Neural cell (in vitro differentiated cells): ENCODE measurements at regions not wholly inside any gene's neighbourhood (a gene's known extent, or its start where the extent isn't known, plus 50 kb on each side); places are given as distances from the start of the nearest gene placed in this dataset.

ENCODE experiments used
- H2AFZ ChIP-seq: fragments of 200-600, 300-800 bp; sonication (generic), shearing (Covaris generic); 2 replicates; pipeline ENCODE4 v1.6.0; 2014; ENCODE audit warnings: low read depth, mild to moderate bottlenecking, antibody characterized with exemption, low read length, moderate library complexity
- H3F3A ChIP-seq: fragments of 200-600 bp; shearing (Covaris generic); 2 replicates; pipeline ENCODE4 v1.6.1; 2016; ENCODE audit warnings: mild to moderate bottlenecking, moderate library complexity, mixed read lengths, antibody characterized with exemption, low read length; ENCODE audit not compliant: insufficient read depth, poor library complexity, severe bottlenecking
- H3K27ac ChIP-seq: fragments of 200-600, 300-800 bp; sonication (generic), shearing (Covaris generic); 2 replicates; pipeline ENCODE4 v1.5.1; 2014; ENCODE audit warnings: mild to moderate bottlenecking, low read length, moderate library complexity
- H3K27me3 ChIP-seq: fragments of 300-800, 200-600 bp; sonication (generic), shearing (Covaris generic); 2 replicates; pipeline ENCODE4 v1.6.0; 2014; ENCODE audit warnings: mild to moderate bottlenecking, low read depth, low read length, moderate library complexity; ENCODE audit not compliant: insufficient read depth
- H3K36me3 ChIP-seq: fragments of 300-800, 200-600 bp; sonication (generic), shearing (Covaris generic); 2 replicates; pipeline ENCODE4 v1.5.1; 2014; ENCODE audit warnings: mild to moderate bottlenecking, antibody characterized with exemption, low read length, moderate library complexity; ENCODE audit not compliant: insufficient read depth
- H3K4me2 ChIP-seq: fragments of 300-800, 200-600 bp; sonication (generic), shearing (Covaris generic); 2 replicates; pipeline ENCODE4 v1.6.0; 2014; ENCODE audit warnings: mild to moderate bottlenecking, low read length
- H3K4me3 ChIP-seq: fragments of 300-800, 200-600 bp; sonication (generic), shearing (Covaris generic); 2 replicates; pipeline ENCODE4 v1.5.1; 2014; ENCODE audit warnings: mild to moderate bottlenecking, low read length, moderate library complexity
- H3K79me2 ChIP-seq: fragments of 200-600 bp; shearing (Covaris generic); replicated peaks from 2 replicates; pipeline ENCODE4 v1.6.0; 2014; ENCODE audit warnings: mild to moderate bottlenecking, low read length, moderate library complexity; ENCODE audit not compliant: insufficient read depth
- H3K9ac ChIP-seq: fragments of 300-800, 200-600 bp; sonication (generic), shearing (Covaris generic); 2 replicates; pipeline ENCODE4 v1.6.1; 2016; ENCODE audit warnings: mild to moderate bottlenecking, low read length, mixed read lengths
- H3K9me2 ChIP-seq: fragments of 200-600 bp; shearing (Covaris generic); 2 replicates; pipeline ENCODE4 v1.6.1; 2016; ENCODE audit warnings: mild to moderate bottlenecking, low read length, mixed read lengths; ENCODE audit not compliant: insufficient read depth
- H3K9me3 ChIP-seq: fragments of 200-600, 300-800 bp; sonication (generic), shearing (Covaris generic); 2 replicates; pipeline ENCODE4 v1.6.1; 2016; ENCODE audit warnings: mild to moderate bottlenecking, mixed run types, low read length, moderate library complexity, mixed read lengths
- H4K20me1 ChIP-seq: fragments of 200-600 bp; shearing (Covaris generic); 2 replicates; pipeline ENCODE4 v1.6.1; 2016; ENCODE audit warnings: mild to moderate bottlenecking, mixed run types; ENCODE audit not compliant: insufficient read depth
- EP300 ChIP-seq: fragments of 450-650 bp; conservative IDR thresholded peaks from 2 replicates; pipeline ENCODE4 v1.6.1; 2014; ENCODE audit warnings: antibody characterized with exemption, mild to moderate bottlenecking, moderate library complexity; ENCODE audit not compliant: poor library complexity, severe bottlenecking
- EZH2 ChIP-seq: fragments of 200-600, 300-800 bp; shearing (Covaris generic), sonication (generic); IDR thresholded peaks from 2 replicates; pipeline ENCODE4 v1.6.1; 2014; ENCODE audit warnings: antibody characterized with exemption, low read length, borderline replicate concordance, mild to moderate bottlenecking; ENCODE audit not compliant: insufficient read depth, poor library complexity, severe bottlenecking
- MXI1 ChIP-seq: fragments of 450-650 bp; conservative IDR thresholded peaks from 2 replicates; pipeline ENCODE4 v1.6.1; 2014; ENCODE audit warnings: antibody characterized with exemption, mild to moderate bottlenecking; ENCODE audit not compliant: poor library complexity, severe bottlenecking
- POLR2AphosphoS5 ChIP-seq: IDR thresholded peaks from 2 replicates; pipeline ENCODE4 v1.6.1; 2012
- RAD21 ChIP-seq: fragments of 450-650 bp; conservative IDR thresholded peaks from 2 replicates; pipeline ENCODE4 v1.6.1; 2014; ENCODE audit warnings: antibody characterized with exemption, mild to moderate bottlenecking, moderate library complexity
- SMC3 ChIP-seq: fragments of 450-650 bp; conservative IDR thresholded peaks from 2 replicates; pipeline ENCODE4 v1.6.1; 2014; ENCODE audit warnings: antibody characterized with exemption, mild to moderate bottlenecking, moderate library complexity; ENCODE audit not compliant: poor library complexity
- TAF1 ChIP-seq: IDR thresholded peaks from 2 replicates; pipeline ENCODE4 v1.6.1; 2012; ENCODE audit warnings: low read depth
- TF ChIP-seq, protein P1 (sequence below): IDR thresholded peaks from 2 replicates; pipeline ENCODE4 v1.6.1; 2012; ENCODE audit warnings: borderline replicate concordance
- TF ChIP-seq, protein P2 (sequence below): fragments of 450-650 bp; IDR thresholded peaks from 2 replicates; pipeline ENCODE4 v1.5.1; 2014; ENCODE audit warnings: antibody characterized with exemption, mild to moderate bottlenecking, moderate library complexity; ENCODE audit not compliant: poor library complexity, severe bottlenecking

DNA sequence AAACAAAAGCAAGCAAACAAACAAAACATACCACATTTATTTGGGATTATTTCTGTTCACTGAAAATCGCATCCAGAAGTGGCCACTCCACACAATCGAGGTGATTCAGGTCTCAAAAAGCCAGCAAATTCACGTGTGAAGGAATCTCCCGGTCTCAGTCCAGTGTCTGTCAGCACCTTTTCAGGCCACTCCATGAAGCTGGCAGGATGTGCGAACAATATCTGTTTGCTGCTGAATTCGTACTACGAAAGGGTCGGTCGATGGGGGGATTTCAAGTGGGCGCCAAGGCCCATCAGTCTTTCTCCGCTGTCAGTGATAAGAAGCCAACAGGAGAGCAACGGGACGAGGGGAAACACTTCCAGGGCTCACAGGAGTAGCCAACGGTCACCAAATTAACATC, 505.1 kb downstream of the IRX1 start:
- H3K27me3 ChIP-seq = no peaks in the 10 kb centered on the region
- no peaks in the 10 kb centered on the region for H3K79me2 ChIP-seq
- H3K4me3 ChIP-seq = no peak overlapping the region
- H3K27ac ChIP-seq = no peak overlapping the region
- no peaks in the 10 kb centered on the region for H3K36me3 ChIP-seq
- H4K20me1 ChIP-seq = no peaks in the 10 kb centered on the region
- no peaks in the 10 kb centered on the region for H3K9me3 ChIP-seq
- H3F3A ChIP-seq = no peaks in the 10 kb centered on the region
- no peaks in the 10 kb centered on the region for H3K9me2 ChIP-seq
- no peak overlapping the region for H3K4me2 ChIP-seq
- no peak overlapping the region for H2AFZ ChIP-seq
- H3K9ac ChIP-seq = no peak overlapping the region
- no peak for TF ChIP-seq SMC3
- no peak for TF ChIP-seq POLR2AphosphoS5
- TF ChIP-seq, protein P1, sequence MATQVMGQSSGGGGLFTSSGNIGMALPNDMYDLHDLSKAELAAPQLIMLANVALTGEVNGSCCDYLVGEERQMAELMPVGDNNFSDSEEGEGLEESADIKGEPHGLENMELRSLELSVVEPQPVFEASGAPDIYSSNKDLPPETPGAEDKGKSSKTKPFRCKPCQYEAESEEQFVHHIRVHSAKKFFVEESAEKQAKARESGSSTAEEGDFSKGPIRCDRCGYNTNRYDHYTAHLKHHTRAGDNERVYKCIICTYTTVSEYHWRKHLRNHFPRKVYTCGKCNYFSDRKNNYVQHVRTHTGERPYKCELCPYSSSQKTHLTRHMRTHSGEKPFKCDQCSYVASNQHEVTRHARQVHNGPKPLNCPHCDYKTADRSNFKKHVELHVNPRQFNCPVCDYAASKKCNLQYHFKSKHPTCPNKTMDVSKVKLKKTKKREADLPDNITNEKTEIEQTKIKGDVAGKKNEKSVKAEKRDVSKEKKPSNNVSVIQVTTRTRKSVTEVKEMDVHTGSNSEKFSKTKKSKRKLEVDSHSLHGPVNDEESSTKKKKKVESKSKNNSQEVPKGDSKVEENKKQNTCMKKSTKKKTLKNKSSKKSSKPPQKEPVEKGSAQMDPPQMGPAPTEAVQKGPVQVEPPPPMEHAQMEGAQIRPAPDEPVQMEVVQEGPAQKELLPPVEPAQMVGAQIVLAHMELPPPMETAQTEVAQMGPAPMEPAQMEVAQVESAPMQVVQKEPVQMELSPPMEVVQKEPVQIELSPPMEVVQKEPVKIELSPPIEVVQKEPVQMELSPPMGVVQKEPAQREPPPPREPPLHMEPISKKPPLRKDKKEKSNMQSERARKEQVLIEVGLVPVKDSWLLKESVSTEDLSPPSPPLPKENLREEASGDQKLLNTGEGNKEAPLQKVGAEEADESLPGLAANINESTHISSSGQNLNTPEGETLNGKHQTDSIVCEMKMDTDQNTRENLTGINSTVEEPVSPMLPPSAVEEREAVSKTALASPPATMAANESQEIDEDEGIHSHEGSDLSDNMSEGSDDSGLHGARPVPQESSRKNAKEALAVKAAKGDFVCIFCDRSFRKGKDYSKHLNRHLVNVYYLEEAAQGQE = no peak
- TF ChIP-seq EZH2 = no peak
- TF ChIP-seq, protein P2, sequence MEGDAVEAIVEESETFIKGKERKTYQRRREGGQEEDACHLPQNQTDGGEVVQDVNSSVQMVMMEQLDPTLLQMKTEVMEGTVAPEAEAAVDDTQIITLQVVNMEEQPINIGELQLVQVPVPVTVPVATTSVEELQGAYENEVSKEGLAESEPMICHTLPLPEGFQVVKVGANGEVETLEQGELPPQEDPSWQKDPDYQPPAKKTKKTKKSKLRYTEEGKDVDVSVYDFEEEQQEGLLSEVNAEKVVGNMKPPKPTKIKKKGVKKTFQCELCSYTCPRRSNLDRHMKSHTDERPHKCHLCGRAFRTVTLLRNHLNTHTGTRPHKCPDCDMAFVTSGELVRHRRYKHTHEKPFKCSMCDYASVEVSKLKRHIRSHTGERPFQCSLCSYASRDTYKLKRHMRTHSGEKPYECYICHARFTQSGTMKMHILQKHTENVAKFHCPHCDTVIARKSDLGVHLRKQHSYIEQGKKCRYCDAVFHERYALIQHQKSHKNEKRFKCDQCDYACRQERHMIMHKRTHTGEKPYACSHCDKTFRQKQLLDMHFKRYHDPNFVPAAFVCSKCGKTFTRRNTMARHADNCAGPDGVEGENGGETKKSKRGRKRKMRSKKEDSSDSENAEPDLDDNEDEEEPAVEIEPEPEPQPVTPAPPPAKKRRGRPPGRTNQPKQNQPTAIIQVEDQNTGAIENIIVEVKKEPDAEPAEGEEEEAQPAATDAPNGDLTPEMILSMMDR = no peak
- TF ChIP-seq MXI1 = no peak
- TF ChIP-seq RAD21 = no peak
- no peak for TF ChIP-seq TAF1
- TF ChIP-seq EP300 = no peak

DNA sequence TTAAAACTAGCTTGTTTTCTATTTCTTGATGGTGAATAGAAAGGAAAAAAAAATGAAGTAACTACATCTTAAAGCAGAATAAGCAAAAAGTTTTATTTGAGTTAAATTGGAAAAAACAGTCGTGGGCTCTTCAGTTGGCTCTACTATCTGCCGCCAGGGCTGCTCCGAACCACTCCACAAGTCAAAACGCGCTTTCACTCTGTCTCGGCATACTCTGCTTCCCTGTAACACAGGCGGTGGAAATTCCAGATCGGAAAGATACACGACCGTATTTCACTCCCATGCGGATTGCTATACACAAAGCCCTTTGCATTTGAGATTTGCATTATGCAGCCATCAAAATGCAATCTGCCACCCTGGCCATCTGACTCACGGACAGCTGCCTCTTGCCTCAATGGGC, 505.6 kb downstream of the IRX1 start:
- no peaks in the 10 kb centered on the region for H4K20me1 ChIP-seq
- no peak overlapping the region for H3K4me2 ChIP-seq
- no peaks in the 10 kb centered on the region for H3F3A ChIP-seq
- H3K9me2 ChIP-seq = no peaks in the 10 kb centered on the region
- H3K4me3 ChIP-seq = no peak overlapping the region
- no peaks in the 10 kb centered on the region for H3K79me2 ChIP-seq
- no peaks in the 10 kb centered on the region for H3K36me3 ChIP-seq
- TF ChIP-seq POLR2AphosphoS5 (no peak), SMC3 (no peak), RAD21 (no peak), EZH2 (no peak), MXI1 (no peak), EP300 (no peak), TAF1 (no peak)
- no peaks in the 10 kb centered on the region for H3K27me3 ChIP-seq
- H3K27ac ChIP-seq = no peak overlapping the region
- no peaks in the 10 kb centered on the region for H3K9me3 ChIP-seq
- H3K9ac ChIP-seq = no peak overlapping the region
- H2AFZ ChIP-seq = no peak overlapping the region
